ENCODE measurements at regions not wholly inside any gene's neighbourhood (a gene's known extent, or its start where the extent isn't known, plus 50 kb on each side); places are given as distances from the start of the nearest gene placed in this dataset.

- no peak for TF ChIP-seq CTCF (IDR thresholded peaks at IDR 0.05 in 4 of 5, conservative IDR thresholded peaks at IDR 0.05 in 1 of 5)
- TF ChIP-seq POLR2A (IDR thresholded peaks at IDR 0.05) = no peak
These were observed 1493.0 kb downstream of the AACS start for GRCh38 chr12:126558219-126558618.

Data from gastrocnemius medialis (tissue), 4 donors.